Activated CD4-positive, alpha-beta T cell treated with anti-CD3 and anti-CD28 coated beads for 36 hours (primary cell): ENCODE measurements at regions not wholly inside any gene's neighbourhood (a gene's known extent, or its start where the extent isn't known, plus 50 kb on each side); places are given as distances from the start of the nearest gene placed in this dataset.

ENCODE experiments used
- ATAC-seq: fragments of 200-7000 bp; cut with Tn5 transposase; one replicate; pipeline ENCODE4 v1.10.0; 2021; ENCODE audit warnings: mild to moderate bottlenecking, moderate library complexity
- CTCF ChIA-PET: fragments of 350-600 bp; sonication (Branson Sonifier 250); formaldehyde crosslinking; loops from one replicate; lab custom pipeline; 2021; ENCODE audit warnings: antibody characterized with exemption; lab: Charles Lee
- POLR2A ChIA-PET: fragments of 350-600 bp; sonication (Branson Sonifier 250); formaldehyde crosslinking; loops from one replicate; lab custom pipeline; 2021; ENCODE audit warnings: antibody characterized with exemption, inconsistent platforms; lab: Charles Lee
- DNase-seq: peaks from one replicate; pipeline ENCODE4 v3.0.0-alpha.2; 2020
- H3K27ac Mint-ChIP-seq: one replicate; pipeline ENCODE4 v1.8.0; 2021; ENCODE audit warnings: mixed read lengths
- H3K27me3 Mint-ChIP-seq: one replicate; pipeline ENCODE4 v1.8.0; 2021; ENCODE audit warnings: mixed read lengths
- H3K36me3 Mint-ChIP-seq: one replicate; pipeline ENCODE4 v1.8.0; 2021; ENCODE audit warnings: low read depth, mixed read lengths
- H3K4me1 Mint-ChIP-seq: one replicate; pipeline ENCODE4 v1.8.0; 2021; ENCODE audit warnings: mixed read lengths
- H3K4me3 Mint-ChIP-seq: one replicate; pipeline ENCODE4 v1.8.0; 2021; ENCODE audit warnings: mild to moderate bottlenecking, moderate library complexity, mixed read lengths
- H3K9me3 Mint-ChIP-seq: one replicate; pipeline ENCODE4 v1.8.0; 2021; ENCODE audit warnings: low read depth, mixed read lengths
- intact Hi-C, 2 experiments: fragments of 100-400 bp; cut with DNase I in 1 of 2; cut with micrococcal nuclease in 1 of 2; formaldehyde crosslinking; loops; one replicate each; pipeline versions ENCODE4 v1.14.2 to v1.15.1; 2022 to 2024; cut with DNase I, micrococcal nuclease

DNA sequence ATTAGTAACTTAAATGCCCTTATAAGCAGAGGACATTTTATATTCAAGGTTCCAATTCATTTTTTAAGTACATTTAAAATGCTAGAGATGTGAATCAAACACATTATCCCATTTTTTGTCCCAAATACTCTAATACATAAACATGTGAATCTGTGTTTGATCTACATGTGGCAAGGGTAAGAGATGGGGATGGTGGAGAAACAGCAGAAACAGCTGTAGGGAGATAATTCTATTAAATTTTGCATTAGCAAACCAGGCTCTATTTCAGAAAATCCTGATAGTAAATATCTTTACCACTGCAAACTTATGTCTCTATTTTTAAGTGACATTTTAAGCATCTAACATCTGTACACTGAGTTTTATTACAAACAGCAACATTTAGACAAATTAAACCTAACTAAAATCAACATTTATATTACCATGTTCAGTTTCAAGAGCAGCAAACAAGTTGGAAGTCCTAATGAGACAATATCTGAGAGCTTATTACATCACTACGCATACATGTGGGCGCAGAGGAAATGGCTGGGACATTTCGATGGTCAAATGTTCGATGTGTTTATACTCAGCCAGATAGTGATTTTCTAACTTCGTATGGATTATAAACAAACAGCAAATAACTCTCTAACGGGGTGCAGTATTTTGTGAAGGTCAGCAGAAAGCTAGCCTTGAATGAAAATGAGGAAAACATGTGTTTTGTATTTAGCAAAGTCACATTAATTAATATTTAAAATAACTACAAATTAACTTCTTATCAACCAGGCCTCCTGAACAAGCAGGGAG is 165.1 kb downstream of the GJA1 start:
- Mint-ChIP-seq H3K27me3 (no peaks in the 10 kb centered on the region), H3K9me3 (no peaks in the 10 kb centered on the region), H3K4me3 (no peak overlapping the region), H3K27ac (no peak overlapping the region), H3K36me3 (no peaks in the 10 kb centered on the region), H3K4me1 (no peaks in the 10 kb centered on the region)
- DNase-seq (no peak), ATAC-seq (no peak)
- intact Hi-C loops: no loop called here
- CTCF ChIA-PET: no interaction called here
- POLR2A ChIA-PET: no interaction called here

DNA sequence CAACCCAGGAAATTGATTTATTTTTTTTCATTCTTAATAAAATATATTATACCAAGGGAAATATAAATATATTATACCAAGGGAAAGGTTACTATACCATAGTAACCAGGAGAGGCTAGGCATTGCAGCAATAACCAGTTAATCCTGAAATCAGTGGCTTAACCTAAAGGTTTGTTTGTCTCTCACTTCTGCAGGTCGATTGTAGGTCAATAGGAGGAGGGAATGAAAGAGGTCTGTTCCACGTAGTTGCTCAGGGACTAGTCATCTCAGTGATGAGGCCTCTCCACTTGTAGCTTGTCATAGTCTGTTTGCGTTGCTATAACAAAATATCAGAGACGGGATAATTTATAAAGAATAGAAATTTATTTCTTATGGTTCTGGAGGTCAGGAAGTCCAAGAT is 168.0 kb downstream of the GJA1 start:
- Mint-ChIP-seq H3K36me3 (no peaks in the 10 kb centered on the region), H3K9me3 (no peaks in the 10 kb centered on the region)
- POLR2A ChIA-PET: no interaction called here

DNA sequence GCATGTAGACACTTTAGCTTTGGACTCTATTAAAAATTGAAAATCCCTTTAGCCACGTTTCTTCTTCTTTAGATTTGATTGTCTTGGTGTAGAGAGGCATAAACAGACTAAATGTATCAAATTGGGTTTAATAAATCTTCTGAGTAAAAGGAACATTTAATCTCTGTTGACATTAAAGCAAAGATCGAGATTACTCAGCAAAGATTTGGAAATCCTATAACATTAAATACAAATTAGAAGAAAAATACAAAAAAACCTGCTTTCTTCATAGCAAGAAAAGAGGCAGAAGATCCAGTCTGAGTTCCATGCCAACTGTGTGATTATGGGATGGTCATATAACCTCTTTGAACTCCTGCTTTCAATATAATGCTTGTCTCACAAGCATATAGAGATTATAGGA is 172.3 kb downstream of the GJA1 start:
- H3K27ac Mint-ChIP-seq: no peak overlapping the region
- H3K27me3 Mint-ChIP-seq: no peaks in the 10 kb centered on the region
- no peaks in the 10 kb centered on the region for H3K4me1 Mint-ChIP-seq
- no peaks in the 10 kb centered on the region for H3K9me3 Mint-ChIP-seq
- POLR2A ChIA-PET: no interaction called here
- intact Hi-C loops: no loop called here
- no peak for ATAC-seq
- H3K4me3 Mint-ChIP-seq: no peak overlapping the region
- CTCF ChIA-PET: no interaction called here
- H3K36me3 Mint-ChIP-seq: no peaks in the 10 kb centered on the region
- no peak for DNase-seq

More for the DNA sequence above, 168.0 kb downstream of the GJA1 start:
- intact Hi-C loops: no loop called here
- Mint-ChIP-seq H3K4me3 (no peak overlapping the region), H3K27ac (no peak overlapping the region), H3K27me3 (no peaks in the 10 kb centered on the region), H3K4me1 (no peaks in the 10 kb centered on the region)
- CTCF ChIA-PET: no interaction called here
- no peak for ATAC-seq
- no peak for DNase-seq

DNA sequence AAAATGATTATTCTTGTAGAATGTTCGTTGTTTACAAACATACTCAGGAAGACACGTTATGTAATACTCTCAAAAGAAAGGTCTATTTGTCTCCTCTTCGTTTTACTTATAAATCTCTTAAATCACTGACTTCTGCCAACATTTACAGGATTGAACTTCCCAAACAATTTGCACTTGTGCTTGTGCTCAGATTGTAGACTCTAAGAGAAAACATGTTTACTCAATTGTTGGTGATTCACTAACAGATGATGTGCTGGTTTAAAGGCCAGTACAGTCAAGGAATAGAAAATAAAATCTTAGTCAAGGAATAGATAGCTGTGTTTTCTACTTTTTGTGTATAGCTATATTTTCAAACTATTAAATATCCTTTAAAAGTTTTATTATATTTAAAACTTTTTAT is 172.8 kb downstream of the GJA1 start:
- intact Hi-C loops: no loop called here
- Mint-ChIP-seq H3K36me3 (no peaks in the 10 kb centered on the region), H3K9me3 (no peaks in the 10 kb centered on the region), H3K4me1 (no peaks in the 10 kb centered on the region), H3K27ac (no peak overlapping the region), H3K4me3 (no peak overlapping the region), H3K27me3 (no peaks in the 10 kb centered on the region)
- DNase-seq (no peak), ATAC-seq (no peak)
- CTCF ChIA-PET: no interaction called here
- POLR2A ChIA-PET: no interaction called here

DNA sequence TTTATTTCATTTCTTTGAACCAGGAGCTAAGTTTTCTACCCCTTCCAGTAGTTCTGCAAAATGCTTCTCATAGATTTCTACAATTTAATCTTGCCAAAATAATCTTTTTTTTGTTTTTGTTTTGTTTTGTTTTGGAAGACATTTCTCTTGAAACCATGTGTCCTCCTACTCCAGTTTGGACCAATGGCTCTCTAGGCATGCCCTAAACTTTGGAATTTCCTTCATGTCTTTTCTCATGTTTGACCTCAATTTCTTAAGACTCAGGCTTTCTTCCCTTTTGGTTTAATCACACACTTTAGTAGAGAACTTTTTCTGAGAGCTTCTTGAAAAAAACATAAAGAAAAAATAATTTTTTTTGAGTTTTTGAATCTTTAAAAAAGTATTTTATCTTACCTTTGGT is 173.8 kb downstream of the GJA1 start:
- no peaks in the 10 kb centered on the region for H3K4me1 Mint-ChIP-seq
- no peaks in the 10 kb centered on the region for H3K9me3 Mint-ChIP-seq
- DNase-seq (no peak), ATAC-seq (no peak)
- H3K27ac Mint-ChIP-seq: no peak overlapping the region
- H3K27me3 Mint-ChIP-seq: no peaks in the 10 kb centered on the region
- intact Hi-C loops: no loop called here
- H3K36me3 Mint-ChIP-seq: no peaks in the 10 kb centered on the region
- ChIA-PET POLR2A (no interaction called here), CTCF (no interaction called here)
- no peak overlapping the region for H3K4me3 Mint-ChIP-seq

DNA sequence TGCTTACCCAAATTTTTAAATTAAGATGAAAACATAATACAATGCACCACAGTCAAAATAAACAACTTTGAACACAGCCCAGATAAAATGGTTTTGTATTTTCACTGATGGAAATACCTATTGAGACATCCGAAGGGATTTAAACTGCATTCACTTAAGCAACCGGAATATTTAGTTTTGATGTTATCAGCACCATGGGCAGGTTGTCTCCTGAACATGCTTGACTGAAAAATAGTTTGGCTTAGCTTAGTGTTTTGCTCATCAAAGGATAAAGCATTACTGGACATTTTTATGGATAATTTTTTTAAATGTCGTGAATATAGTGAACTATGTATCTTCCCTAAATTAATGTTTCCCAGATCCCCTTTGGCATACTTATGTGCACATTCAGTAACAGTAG is 177.5 kb downstream of the GJA1 start:
- no peak overlapping the region for H3K27ac Mint-ChIP-seq
- H3K27me3 Mint-ChIP-seq: no peaks in the 10 kb centered on the region
- H3K4me1 Mint-ChIP-seq: no peaks in the 10 kb centered on the region
- no peaks in the 10 kb centered on the region for H3K9me3 Mint-ChIP-seq
- CTCF ChIA-PET: no interaction called here
- H3K36me3 Mint-ChIP-seq: no peaks in the 10 kb centered on the region
- intact Hi-C loops: no loop called here
- DNase-seq (no peak), ATAC-seq (no peak)
- no peak overlapping the region for H3K4me3 Mint-ChIP-seq
- POLR2A ChIA-PET: no interaction called here

DNA sequence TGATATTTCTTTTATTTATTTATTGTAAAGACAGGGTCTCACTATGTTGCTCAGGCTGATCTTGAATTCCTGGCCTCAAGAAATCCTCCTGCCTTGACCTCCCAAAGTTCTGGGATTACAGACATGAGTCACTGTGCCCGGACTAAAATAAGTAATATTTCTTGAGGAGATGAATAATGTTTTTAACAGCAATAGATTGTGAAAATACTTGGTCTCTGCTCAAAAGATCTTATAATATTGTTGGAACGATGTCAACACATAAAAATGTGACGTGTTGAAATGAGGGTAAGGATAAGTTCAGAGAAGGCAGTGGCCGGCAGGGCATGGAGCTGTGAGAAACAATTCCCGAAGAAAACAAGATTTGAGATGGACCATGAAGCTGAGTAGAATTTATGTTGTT is 178.7 kb downstream of the GJA1 start:
- Mint-ChIP-seq H3K9me3 (no peaks in the 10 kb centered on the region), H3K27me3 (no peaks in the 10 kb centered on the region), H3K4me1 (no peaks in the 10 kb centered on the region), H3K36me3 (no peaks in the 10 kb centered on the region), H3K4me3 (no peak overlapping the region), H3K27ac (no peak overlapping the region)
- CTCF ChIA-PET: no interaction called here
- no peak for DNase-seq
- ATAC-seq: no peak
- POLR2A ChIA-PET: no interaction called here
- intact Hi-C loops: no loop called here

DNA sequence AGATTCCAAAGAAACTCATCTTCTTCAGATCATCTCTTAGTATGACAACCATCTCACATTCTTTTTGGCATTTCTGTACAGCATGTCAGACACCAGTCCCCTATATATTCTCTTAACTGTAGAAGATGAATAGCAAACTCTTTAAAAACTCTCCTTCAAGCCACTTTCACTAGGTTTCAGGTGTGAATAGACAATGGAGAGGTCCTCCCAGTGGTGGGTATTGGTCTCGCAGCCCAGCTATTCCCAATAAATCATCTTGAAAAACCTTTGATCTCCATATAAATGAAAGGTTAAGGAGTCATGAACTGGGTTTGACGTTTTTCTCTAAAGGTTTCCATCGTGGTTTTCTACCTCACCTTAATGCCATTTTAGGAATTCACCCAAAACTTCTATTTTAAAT is 180.0 kb downstream of the GJA1 start:
- ATAC-seq (no peak), DNase-seq (no peak)
- Mint-ChIP-seq H3K36me3 (no peaks in the 10 kb centered on the region), H3K27me3 (no peaks in the 10 kb centered on the region), H3K27ac (no peak overlapping the region), H3K4me3 (no peak overlapping the region), H3K9me3 (no peaks in the 10 kb centered on the region), H3K4me1 (no peaks in the 10 kb centered on the region)
- CTCF ChIA-PET: no interaction called here
- POLR2A ChIA-PET: no interaction called here
- intact Hi-C loops: no loop called here

DNA sequence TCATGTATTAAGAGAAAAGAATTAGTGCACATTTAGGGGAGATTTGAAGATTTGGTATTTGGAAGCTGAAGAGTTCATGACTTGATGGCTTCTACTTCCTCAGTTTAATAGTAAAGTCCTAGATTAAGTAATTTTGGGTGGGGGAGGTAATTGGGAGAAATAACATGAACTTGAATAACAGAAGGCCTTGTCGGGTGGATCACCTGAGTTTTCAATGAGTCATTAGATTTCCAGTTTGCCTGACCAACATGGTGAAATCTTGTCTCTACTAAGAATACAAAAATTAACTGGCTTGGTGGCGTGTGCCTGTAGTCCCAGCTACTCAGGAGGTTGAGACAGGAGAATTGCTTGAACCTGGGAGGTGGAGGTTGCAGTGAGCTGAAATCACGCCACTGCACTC is 181.0 kb downstream of the GJA1 start:
- Mint-ChIP-seq H3K4me1 (no peaks in the 10 kb centered on the region), H3K27me3 (no peaks in the 10 kb centered on the region), H3K36me3 (no peaks in the 10 kb centered on the region), H3K4me3 (no peak overlapping the region), H3K9me3 (no peaks in the 10 kb centered on the region), H3K27ac (no peak overlapping the region)
- intact Hi-C loops: no loop called here
- POLR2A ChIA-PET: no interaction called here
- CTCF ChIA-PET: interaction anchor here (0.8 to 1.1 kb wide), 2 partner anchors 12 to 869 kb away, joined by 3 read pairs; no protein-coding TSS in a partner anchor
- ATAC-seq: no peak
- no peak for DNase-seq

DNA sequence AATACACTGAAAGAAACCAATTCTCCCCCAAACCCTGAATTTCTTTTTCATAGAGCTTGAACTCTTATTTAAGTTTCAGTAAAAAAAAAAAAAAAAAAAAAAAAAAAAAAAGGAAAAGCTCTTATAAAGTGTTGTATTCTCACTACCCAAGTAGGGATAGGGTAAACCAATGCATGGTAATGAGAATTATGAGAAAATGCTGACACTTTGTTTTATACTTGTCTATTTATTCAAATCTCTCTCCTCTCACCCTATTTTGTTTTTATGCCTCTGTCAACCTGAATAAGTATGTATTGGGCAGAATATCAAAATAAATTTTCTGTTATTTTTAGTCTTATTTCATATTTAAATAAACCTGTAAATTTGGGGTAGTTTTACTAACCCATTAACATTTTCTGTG is 181.9 kb downstream of the GJA1 start:
- H3K27me3 Mint-ChIP-seq: no peaks in the 10 kb centered on the region
- no peak overlapping the region for H3K4me3 Mint-ChIP-seq
- intact Hi-C loops: no loop called here
- POLR2A ChIA-PET: no interaction called here
- CTCF ChIA-PET: interaction anchor here (0.7 to 1.1 kb wide), 2 partner anchors 12 to 727 kb away, joined by 3 to 5 read pairs; no protein-coding TSS in a partner anchor
- no peak overlapping the region for H3K27ac Mint-ChIP-seq
- no peaks in the 10 kb centered on the region for H3K9me3 Mint-ChIP-seq
- H3K36me3 Mint-ChIP-seq: no peaks in the 10 kb centered on the region
- no peak for DNase-seq
- ATAC-seq: no peak
- H3K4me1 Mint-ChIP-seq: no peaks in the 10 kb centered on the region

DNA sequence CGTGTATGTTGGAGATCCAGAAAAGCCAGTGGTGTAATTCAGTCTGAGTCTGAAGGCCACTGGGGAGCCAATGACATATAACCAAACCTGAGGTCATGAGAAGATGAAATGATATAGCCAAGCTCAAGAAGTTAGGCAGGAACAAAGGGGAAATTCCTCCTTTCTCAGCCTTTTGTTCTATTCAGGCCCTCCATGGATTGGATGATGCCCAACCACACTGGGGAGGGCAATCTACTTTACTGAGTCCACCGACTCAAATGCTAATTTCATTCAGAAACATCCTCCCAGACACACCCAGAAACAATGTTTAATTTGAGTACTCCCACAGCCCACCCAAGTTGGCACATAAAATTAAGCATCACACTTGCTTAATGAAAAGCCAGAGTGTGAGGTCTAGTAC is 183.6 kb downstream of the GJA1 start:
- ATAC-seq (no peak), DNase-seq (no peak)
- H3K36me3 Mint-ChIP-seq: no peaks in the 10 kb centered on the region
- ChIA-PET CTCF (interaction anchor here (0.7 kb wide), 1 partner anchor 27 kb away, joined by 5 read pairs; no protein-coding TSS in a partner anchor), POLR2A (no interaction called here)
- H3K9me3 Mint-ChIP-seq: no peaks in the 10 kb centered on the region
- intact Hi-C loops: no loop called here
- no peaks in the 10 kb centered on the region for H3K27me3 Mint-ChIP-seq
- H3K4me3 Mint-ChIP-seq: no peak overlapping the region
- no peaks in the 10 kb centered on the region for H3K4me1 Mint-ChIP-seq
- no peak overlapping the region for H3K27ac Mint-ChIP-seq

DNA sequence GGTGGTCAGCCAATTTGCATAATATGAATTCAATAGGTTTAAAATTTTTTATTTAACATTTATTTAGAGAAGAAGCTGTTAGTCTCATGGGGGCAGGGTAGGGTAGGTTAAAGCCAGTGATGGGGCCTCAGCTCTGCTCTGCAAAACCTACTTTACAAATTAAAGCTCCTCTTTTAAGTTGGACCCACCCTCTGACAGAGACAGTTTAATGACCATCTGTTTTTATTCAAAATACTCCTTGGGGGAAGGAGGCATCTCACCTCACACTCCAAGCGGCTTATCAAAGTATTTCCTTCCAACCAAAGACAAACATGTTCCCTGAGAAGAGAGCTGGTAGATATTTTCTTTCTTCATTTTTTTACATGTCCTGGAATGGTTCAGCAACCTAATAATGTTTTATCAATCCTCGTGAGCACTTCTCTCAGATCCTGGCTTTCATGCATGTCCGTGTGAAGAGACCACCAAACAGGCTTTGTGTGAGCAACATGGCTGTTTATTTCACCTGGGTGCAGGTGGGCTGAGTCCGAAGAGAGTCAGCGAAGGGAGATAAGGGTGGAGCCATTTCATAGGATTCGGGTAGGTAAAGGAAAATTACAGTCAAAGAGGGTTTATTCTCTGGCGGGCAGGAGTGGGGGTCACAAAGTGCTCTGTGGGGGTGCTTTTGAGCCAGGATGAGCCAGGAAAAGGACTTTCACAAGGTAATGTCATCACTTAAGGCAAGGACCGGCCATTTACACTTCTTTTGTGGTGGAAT is 184.7 kb downstream of the GJA1 start:
- ATAC-seq (no peak), DNase-seq (no peak)
- no peak overlapping the region for H3K4me3 Mint-ChIP-seq
- no peaks in the 10 kb centered on the region for H3K4me1 Mint-ChIP-seq
- POLR2A ChIA-PET: no interaction called here
- CTCF ChIA-PET: no interaction called here
- no peaks in the 10 kb centered on the region for H3K27me3 Mint-ChIP-seq
- no peaks in the 10 kb centered on the region for H3K9me3 Mint-ChIP-seq
- intact Hi-C loops: no loop called here
- no peaks in the 10 kb centered on the region for H3K36me3 Mint-ChIP-seq
- H3K27ac Mint-ChIP-seq: no peak overlapping the region
